Erythroblast (primary cell): ENCODE measurements at regions not wholly inside any gene's neighbourhood (a gene's known extent, or its start where the extent isn't known, plus 50 kb on each side); places are given as distances from the start of the nearest gene placed in this dataset.

Experiments
- GATA1 ChIP-seq: IDR thresholded peaks from 2 replicates; pipeline ENCODE4 v1.6.1; 2011; ENCODE audit warnings: low read depth, mild to moderate bottlenecking, control low read depth, low read length, moderate library complexity
- POLR2A ChIP-seq: IDR thresholded peaks from 2 replicates; pipeline ENCODE4 v1.6.1; 2011; ENCODE audit warnings: mild to moderate bottlenecking, low read length

- no peak for TF ChIP-seq POLR2A
- no peak for TF ChIP-seq GATA1
These were observed 480.0 kb upstream of the SYT1 start for GRCh38 chr12:78384541-78384940.
